ENCODE measurements at regions not wholly inside any gene's neighbourhood (a gene's known extent, or its start where the extent isn't known, plus 50 kb on each side); places are given as distances from the start of the nearest gene placed in this dataset.

DNA sequence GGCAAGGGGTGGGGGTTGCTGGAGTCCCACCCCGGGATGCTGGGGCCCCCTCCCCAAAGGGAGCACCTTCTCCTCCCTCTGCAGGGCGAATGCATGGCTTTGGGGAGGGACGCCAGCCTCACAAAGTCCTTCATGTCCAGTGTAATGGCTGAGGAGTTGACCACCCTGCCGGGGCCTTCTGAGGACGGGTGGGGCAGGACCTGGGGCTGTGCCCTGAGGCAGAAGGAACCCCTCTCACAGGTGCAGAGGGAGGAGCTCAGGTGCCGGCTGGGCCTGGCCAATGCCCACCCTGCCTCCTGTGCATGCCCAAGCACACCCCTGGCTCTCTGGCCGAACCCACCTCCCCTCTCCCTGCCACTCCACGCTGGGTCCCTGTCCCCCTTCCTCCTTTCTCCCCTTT is 64.3 kb upstream of the RNU6ATAC start:
- TF ChIP-seq, protein P1, sequence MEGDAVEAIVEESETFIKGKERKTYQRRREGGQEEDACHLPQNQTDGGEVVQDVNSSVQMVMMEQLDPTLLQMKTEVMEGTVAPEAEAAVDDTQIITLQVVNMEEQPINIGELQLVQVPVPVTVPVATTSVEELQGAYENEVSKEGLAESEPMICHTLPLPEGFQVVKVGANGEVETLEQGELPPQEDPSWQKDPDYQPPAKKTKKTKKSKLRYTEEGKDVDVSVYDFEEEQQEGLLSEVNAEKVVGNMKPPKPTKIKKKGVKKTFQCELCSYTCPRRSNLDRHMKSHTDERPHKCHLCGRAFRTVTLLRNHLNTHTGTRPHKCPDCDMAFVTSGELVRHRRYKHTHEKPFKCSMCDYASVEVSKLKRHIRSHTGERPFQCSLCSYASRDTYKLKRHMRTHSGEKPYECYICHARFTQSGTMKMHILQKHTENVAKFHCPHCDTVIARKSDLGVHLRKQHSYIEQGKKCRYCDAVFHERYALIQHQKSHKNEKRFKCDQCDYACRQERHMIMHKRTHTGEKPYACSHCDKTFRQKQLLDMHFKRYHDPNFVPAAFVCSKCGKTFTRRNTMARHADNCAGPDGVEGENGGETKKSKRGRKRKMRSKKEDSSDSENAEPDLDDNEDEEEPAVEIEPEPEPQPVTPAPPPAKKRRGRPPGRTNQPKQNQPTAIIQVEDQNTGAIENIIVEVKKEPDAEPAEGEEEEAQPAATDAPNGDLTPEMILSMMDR (IDR thresholded peaks at IDR 0.05) = no peak
- no peak for TF ChIP-seq ZFX (IDR thresholded peaks at IDR 0.05; ENCODE audit: borderline replicate concordance)
- H3K27ac ChIP-seq = no peak overlapping the region

DNA sequence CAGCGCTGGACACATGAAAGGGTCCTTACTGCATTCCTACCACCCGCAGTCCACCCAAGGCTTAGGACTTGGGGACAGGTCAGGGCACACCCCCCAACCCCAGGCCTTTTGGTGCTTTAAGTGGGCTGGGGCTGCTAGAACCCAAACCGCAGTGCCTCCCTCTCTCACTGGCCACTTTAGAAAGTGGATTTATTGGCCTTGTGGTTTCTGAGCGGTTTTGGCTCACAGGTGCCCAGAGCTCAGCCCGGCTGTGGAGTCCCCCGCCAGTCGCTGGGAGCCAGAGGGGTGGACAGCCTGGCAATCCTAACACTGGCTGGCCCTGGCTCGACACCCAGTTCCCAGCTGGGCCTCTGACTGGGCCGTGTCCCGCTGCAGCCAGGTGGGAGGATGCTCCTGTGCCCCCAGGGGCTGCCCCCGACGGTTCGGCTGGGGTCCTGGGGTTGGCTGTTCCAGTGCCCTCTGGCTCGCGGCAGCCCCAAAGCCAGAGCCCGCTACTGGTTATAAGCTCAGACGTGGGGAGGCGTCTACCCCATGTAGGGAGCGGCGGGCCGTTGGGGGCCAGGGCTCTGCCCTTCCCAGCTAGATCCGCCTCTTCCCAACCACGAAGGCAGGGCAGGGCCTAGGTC is 65.2 kb upstream of the RNU6ATAC start:
- H3K27ac ChIP-seq = no peak overlapping the region
- no peak for TF ChIP-seq ZFX (IDR thresholded peaks at IDR 0.05; ENCODE audit: borderline replicate concordance)
- TF ChIP-seq, protein P1 (IDR thresholded peaks at IDR 0.05) = no peak

DNA sequence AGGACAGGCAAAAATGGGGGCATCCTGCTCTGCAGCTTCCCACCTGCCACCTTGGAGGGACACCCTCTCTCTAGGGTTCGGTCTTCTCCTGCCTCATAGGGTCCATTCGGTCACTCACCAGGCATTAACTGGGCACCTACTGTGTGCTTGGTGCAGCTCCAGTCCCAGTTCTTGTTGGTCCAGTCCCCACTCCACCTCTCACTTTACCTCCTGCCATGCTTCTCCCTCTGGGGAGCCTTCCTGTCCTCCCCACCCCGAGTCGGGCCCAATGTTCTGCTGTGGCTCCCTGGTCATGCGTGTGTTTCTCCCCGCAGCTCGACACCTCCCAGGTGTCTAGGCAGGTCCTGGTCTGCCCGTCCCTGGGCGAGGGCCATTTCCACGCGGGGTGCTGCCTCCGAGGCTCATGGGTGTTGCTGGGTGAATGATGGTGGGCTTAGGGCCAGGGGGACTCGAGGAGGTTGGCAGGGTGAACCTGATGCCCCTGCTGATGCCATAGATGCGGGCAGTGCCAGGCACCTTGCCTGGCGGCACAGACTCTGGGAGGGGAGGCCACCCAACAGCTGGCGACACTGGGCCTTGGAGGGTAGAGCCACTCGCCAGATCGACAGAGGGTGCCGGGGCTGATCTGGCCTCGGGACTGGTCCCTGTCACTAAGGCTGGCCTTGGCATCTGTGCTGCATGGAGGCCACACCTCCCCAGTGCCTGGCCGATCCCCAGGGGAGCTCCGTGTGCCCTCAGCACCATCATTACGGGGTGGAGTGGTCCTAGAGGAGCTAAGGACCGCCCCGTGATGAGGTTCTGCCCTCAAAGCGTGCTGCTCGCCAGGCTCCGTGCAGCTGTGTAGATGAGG is 66.0 kb upstream of the RNU6ATAC start:
- TF ChIP-seq, protein P1 (IDR thresholded peaks at IDR 0.05) = no peak
- TF ChIP-seq ZFX (IDR thresholded peaks at IDR 0.05; ENCODE audit: borderline replicate concordance) = no peak
- no peak overlapping the region for H3K27ac ChIP-seq

DNA sequence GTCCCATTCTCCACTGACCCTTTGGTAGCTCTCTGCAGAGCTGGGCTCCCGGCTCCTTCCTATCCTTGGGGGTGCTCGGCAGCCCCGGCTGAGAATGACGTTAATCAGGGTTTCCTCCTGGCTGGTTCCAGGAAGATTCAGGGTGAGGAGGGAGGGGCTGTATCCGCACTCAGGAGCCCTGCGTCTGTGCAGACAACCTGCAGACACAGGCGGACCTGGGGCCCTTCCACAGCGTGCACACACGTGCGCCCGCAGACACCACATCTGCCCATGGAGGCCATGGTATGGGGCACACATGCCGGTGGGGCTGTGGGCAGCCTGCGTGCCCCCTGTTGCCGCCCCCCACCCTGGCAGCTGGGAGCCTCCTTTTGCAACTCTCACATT is 66.6 kb upstream of the RNU6ATAC start:
- TF ChIP-seq ZFX (IDR thresholded peaks at IDR 0.05; ENCODE audit: borderline replicate concordance) = no peak
- TF ChIP-seq, protein P1 (IDR thresholded peaks at IDR 0.05) = no peak
- no peak overlapping the region for H3K27ac ChIP-seq

DNA sequence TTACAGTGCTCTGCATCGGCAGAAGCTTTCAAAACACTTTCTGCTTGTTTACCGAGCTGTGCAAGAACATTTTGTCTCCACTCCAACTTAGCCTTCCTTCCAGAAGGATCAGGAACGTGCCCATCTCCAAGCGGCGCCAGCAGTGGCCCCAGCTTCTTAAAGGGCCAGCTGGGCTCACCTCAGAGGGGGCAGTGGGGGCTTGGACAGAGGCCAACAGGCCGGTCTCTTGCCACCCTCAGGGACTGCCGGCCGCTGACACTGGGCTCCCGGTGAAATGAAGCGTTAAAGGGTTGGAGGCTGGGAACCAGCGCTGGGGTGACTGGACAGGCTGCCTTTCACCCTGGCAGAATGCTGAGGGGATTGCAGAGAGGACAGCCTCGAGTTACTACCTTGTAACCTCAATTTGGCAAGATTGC is 67.0 kb upstream of the RNU6ATAC start:
- H3K27ac ChIP-seq = no peak overlapping the region
- TF ChIP-seq, protein P1 (IDR thresholded peaks at IDR 0.05) = no peak
- TF ChIP-seq ZFX (IDR thresholded peaks at IDR 0.05; ENCODE audit: borderline replicate concordance) = no peak

DNA sequence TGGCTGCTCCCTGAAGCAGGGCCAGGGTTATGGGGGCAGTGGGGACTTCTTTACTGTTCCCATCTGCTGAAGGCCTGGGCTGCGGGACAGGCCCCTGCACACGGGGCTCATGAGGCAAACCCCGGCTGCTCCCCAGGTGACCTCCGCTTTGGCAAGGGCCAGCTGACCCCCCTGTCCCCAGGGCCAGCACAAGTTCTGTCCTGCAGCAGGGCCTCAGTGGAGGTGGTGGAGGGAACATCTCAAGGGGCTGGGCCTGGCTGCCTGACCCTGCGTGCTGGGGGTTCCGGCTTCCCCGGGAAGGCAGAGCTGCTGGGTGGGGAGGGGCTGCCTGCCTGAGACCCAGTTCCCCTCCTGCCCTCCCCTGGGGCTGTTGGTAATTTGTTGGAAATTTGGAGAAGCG is 67.4 kb upstream of the RNU6ATAC start:
- TF ChIP-seq ZFX (IDR thresholded peaks at IDR 0.05; ENCODE audit: borderline replicate concordance) = no peak
- TF ChIP-seq, protein P1 (IDR thresholded peaks at IDR 0.05) = no peak
- H3K27ac ChIP-seq = no peak overlapping the region

DNA sequence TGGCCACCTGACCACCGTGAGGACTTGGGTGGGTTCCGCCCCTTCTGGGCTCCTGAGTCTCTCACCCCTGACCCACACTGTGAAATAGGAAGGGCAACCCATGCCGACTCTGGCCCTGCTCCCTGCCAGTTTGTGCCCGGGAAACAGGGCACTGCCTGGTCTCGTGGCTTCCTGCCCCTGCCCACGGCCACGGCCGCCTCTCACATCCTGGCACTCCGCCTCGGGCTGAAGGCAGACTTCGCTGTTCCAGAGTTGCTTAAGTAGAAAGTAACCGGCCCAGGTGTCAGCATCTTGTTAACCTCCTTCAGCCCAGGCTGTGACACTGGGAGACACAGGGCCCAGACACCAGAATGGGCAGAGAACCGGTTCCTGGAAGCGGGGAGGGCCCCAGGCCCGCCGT is 68.7 kb upstream of the RNU6ATAC start:
- TF ChIP-seq, protein P1 (IDR thresholded peaks at IDR 0.05) = no peak
- no peak for TF ChIP-seq ZFX (IDR thresholded peaks at IDR 0.05; ENCODE audit: borderline replicate concordance)
- no peak overlapping the region for H3K27ac ChIP-seq

All from 22Rv1 (cell line).